BJ (cell line): ENCODE measurements at regions not wholly inside any gene's neighbourhood (a gene's known extent, or its start where the extent isn't known, plus 50 kb on each side); places are given as distances from the start of the nearest gene placed in this dataset.

ENCODE experiments used
- CTCF ChIA-PET: fragments of 350-600 bp; formaldehyde crosslinking; extraction: SDS; loops from one replicate; lab custom pipeline; 2021; ENCODE audit warnings: antibody characterized with exemption, inconsistent platforms; lab: Yijun Ruan, JAX
- POLR2A ChIA-PET: fragments of 300-600 bp; sonication (Branson Sonifier 250); formaldehyde crosslinking; extraction: SDS; loops from one replicate; lab custom pipeline; 2021; ENCODE audit warnings: antibody characterized with exemption; lab: Charles Lee
- DNase-seq: peaks from one replicate; pipeline ENCODE4 v3.0.0-alpha.2; 2011; ENCODE audit warnings: low read depth
- H3K27me3 ChIP-seq: 2 replicates; pipeline ENCODE4 v1.6.0; 2011; ENCODE audit warnings: low read length; ENCODE audit not compliant: control insufficient read depth, insufficient read depth
- H3K36me3 ChIP-seq: 2 replicates; pipeline ENCODE4 v1.5.1; 2011; ENCODE audit warnings: low read length; ENCODE audit not compliant: control insufficient read depth, insufficient read depth
- H3K4me3 ChIP-seq: 2 replicates; pipeline ENCODE4 v1.5.1; 2011; ENCODE audit warnings: low read depth, mild to moderate bottlenecking, control low read depth, low read length
- TF ChIP-seq, protein P1 (sequence below): IDR thresholded peaks from 2 replicates; pipeline ENCODE4 v1.5.1; 2011; ENCODE audit warnings: low read depth, mild to moderate bottlenecking, control low read depth, inconsistent platforms, low read length, moderate library complexity; ENCODE audit not compliant: insufficient read depth

DNA sequence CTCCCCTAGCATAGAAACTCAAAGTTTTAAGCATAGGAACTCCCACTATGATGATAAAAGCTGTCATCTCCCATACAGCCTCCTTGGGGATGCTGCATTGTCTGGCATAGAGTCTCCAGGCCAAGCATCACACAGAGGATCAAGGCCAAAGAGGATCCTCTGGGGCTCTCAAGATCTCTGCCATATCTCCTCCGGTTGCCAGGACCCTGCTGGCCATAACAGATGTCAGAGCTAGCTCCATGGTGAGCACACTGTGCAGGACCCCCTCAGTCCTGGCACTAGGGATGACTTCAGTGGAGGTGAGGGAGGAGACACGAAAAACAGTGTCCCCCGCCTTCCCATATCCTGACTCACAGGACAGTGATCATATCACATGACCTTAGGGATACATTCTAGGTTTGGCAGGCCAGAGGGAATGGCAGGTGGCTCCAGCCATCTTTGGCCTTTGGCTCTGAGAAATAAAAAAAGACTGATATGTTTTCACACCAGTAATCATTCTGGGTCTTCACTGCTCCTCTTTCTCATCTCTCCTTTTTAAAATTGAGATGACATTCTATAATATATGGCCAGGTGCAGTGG is 235.0 kb downstream of the MYCN start:
- DNase-seq, result no peak
- ChIA-PET POLR2A (no interaction called here), CTCF (no interaction called here)
- H3K27me3 ChIP-seq, result no peaks in the 10 kb centered on the region
- no peaks in the 10 kb centered on the region for H3K36me3 ChIP-seq
- H3K4me3 ChIP-seq, result no peak overlapping the region
- TF ChIP-seq, protein P1, sequence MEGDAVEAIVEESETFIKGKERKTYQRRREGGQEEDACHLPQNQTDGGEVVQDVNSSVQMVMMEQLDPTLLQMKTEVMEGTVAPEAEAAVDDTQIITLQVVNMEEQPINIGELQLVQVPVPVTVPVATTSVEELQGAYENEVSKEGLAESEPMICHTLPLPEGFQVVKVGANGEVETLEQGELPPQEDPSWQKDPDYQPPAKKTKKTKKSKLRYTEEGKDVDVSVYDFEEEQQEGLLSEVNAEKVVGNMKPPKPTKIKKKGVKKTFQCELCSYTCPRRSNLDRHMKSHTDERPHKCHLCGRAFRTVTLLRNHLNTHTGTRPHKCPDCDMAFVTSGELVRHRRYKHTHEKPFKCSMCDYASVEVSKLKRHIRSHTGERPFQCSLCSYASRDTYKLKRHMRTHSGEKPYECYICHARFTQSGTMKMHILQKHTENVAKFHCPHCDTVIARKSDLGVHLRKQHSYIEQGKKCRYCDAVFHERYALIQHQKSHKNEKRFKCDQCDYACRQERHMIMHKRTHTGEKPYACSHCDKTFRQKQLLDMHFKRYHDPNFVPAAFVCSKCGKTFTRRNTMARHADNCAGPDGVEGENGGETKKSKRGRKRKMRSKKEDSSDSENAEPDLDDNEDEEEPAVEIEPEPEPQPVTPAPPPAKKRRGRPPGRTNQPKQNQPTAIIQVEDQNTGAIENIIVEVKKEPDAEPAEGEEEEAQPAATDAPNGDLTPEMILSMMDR, result no peak

- ChIA-PET CTCF (no interaction called here), POLR2A (no interaction called here)
- TF ChIP-seq, protein P1, result no peak
These were observed 234.3 kb downstream of the MYCN start for GRCh38 chr2:16174693-16175045.

DNA sequence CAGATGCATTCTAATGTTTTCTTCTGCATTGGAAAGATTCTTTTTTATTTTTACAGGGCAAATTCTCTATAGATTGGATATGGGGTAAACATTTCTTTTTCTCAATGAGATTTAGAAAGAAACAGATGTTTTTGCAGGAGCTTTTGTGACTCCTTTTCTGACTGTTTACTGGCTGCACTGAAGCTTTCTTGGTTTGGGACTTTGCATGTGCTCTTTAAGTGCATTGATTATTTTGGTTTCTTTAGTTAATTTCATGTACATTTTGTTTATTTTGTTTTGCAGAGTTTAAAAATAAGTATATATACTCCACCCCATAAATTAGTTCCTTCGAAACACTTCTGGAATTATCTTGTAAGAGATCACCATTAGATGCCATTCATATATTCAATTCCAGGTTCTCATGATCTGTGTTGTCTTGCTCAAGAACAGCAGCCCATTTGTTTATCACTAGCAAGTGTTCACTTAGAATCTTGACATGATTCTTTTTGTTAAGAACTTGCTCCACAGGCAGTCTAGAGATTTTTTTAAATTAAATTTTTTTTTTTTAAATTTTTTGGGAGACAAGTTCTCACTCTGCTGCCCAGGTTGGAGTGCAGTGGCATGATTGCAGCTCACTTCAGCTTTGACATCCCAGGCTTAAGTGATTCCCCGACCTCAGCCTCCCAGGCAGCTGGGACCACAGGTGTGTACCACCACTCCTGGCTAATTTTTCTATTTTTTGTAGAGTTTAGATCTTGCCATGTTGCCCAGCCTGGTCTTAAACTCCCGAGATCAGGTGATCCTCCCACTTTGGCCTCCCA is 233.7 kb downstream of the MYCN start:
- Histone ChIP-seq H3K36me3 (no peaks in the 10 kb centered on the region), H3K27me3 (no peaks in the 10 kb centered on the region), H3K4me3 (no peak overlapping the region)
- ChIA-PET POLR2A (no interaction called here), CTCF (no interaction called here)
- TF ChIP-seq, protein P1, result no peak
- no peak for DNase-seq

More at GRCh38 chr2:16174693-16175045, 234.3 kb downstream of the MYCN start:
- DNase-seq, result no peak
- Histone ChIP-seq H3K4me3 (no peak overlapping the region), H3K27me3 (no peaks in the 10 kb centered on the region), H3K36me3 (no peaks in the 10 kb centered on the region)

DNA sequence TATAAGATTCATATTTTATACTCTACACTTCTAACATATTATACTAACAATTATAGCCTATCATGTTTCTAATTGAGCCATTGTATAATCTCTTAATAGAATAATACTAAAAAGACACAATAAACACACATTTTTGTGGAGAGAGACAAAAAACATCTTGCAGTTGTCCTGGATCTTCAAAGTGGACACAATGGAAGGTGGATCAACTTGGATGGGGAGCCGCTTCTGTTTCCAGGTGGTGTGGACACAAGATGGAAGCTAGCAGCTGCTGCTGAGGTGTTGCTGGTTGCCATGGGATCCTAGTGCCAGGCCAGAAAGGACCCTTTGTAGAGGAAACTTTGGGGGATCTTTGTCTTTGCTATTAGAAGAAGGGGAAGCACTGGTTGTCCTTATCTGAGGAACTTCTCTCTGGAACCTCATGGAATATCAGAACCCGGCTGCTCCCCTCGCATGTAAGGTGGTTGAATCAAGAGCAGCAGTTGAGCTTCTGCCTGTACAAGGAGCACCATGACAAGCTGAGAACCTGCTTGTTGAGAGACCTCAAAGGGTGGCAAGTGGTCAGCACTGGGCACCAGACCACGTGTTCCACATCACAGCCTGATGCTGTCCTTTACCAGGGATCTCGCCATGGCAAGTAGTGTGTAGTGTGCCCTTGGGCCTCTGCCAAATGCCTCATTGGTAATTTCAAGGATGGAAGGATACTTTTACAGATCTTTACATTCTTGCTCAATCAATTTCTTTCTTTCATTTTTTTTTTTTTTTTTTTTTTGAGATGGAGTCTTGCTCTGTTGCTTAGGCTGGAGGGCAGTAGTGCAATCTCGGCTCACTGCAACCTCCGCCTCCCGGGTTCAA is 232.2 kb downstream of the MYCN start:
- POLR2A ChIA-PET, result no interaction called here
- H3K4me3 ChIP-seq, result no peak overlapping the region
- H3K36me3 ChIP-seq, result no peaks in the 10 kb centered on the region
- CTCF ChIA-PET, result no interaction called here
- no peak for DNase-seq
- H3K27me3 ChIP-seq, result no peaks in the 10 kb centered on the region
- TF ChIP-seq, protein P1, result no peak

GRCh38 chr2:16171425-16171920 is 231.1 kb downstream of the MYCN start:
- ChIA-PET CTCF (no interaction called here), POLR2A (no interaction called here)
- Histone ChIP-seq H3K4me3 (no peak overlapping the region), H3K27me3 (no peaks in the 10 kb centered on the region), H3K36me3 (no peaks in the 10 kb centered on the region)
- TF ChIP-seq, protein P1, result no peak
- no peak for DNase-seq
